ENCODE measurements at regions not wholly inside any gene's neighbourhood (a gene's known extent, or its start where the extent isn't known, plus 50 kb on each side); places are given as distances from the start of the nearest gene placed in this dataset.
"Not testable (repeated sequence)": the region's sequence is repeated elsewhere in the genome, so short reads cannot be mapped to it uniquely, and the experiment has no call there.

DNA sequence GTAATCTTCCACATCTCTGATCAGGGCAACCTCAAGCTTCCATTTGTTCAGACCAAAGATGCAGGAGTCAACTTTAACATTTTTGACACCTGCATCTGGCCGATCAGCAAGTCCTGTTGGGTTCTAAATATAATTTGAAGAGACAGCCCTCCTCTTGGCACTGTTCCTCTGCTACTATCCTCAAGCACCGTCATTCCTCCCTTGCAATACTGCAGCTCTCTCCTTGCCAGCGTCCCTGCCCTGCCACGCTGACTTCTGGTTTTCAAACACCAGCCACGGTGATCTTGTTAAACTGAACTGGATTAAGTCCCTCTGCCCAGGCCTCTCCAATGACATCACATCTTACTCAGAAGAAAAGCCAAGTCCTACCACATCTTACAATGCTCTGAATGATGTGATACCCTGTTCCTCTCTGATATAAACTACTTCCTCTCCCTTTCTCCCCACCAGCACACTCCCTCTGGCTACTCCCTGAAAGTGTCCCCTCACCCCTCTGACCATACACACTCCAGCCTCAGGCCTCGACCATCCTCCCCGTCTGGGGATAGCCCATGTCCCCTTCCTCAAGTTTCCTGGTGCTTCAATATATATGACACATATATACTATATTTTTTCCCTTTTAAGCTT, 310.8 kb upstream of the CHRNA7 start:
- not testable (repeated sequence) for FAIRE-seq; DNase-seq (ENCODE audit: insufficient read length, low spot score)

DNA sequence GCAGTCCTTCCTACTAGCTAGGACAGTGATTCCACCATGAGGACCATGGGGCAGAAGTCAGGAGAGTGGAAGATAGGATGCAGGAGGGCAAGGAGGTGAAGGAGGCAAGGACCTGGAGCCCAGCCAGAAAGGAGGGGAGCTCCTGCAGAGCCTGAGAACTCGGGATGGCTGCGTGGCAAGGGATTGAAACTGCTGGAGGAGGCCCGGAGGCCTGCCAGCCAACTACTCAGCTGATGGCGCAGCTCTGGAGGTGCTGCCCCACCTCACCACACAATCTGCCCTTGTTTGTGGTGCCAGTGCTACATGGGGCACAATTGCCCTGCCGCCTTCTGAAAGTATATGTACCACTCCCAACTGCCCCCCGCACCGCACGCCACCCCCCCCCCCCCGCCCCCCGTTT, 307.3 kb upstream of the CHRNA7 start:
- not testable (repeated sequence) for FAIRE-seq; DNase-seq (ENCODE audit: insufficient read length, low spot score)

DNA sequence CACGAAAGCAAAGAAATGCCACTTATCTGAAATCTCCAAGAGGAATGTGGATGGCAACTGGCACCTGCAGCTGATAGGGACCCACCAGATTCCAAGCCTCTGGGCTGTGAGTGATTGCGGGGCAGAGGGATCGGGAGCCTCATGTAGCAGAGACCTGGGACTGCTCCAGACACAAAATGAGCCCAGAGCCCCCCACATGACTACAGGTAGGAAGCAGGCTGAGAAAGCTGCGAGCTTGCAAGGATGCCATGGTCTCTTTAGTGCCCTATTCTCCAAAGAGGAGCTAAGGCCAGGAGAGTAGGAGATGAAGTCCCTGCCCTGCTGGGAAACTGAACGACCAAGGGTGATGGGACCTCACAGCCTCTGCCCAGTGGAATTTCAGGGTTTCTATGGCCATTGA, 305.4 kb upstream of the CHRNA7 start:
- FAIRE-seq, result not testable (repeated sequence)

DNA sequence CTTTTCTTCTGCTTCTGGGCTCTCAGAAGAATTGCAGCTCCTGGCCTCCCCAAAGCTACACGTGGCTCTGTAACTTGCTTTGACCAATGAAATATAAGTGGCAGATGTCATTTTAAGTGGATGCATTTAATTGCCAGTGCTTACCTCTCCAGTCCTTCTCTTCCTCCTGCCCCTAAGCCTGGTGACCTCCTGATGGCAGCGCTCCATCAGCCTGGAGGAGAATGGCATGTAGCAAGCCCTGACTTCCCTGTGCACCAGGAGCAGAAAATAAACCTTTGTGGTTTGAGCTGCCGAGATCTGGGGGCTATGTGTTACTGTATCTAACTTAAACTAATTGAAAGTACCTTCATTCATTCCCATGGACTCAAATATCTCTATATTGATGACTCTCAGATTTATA, 304.7 kb upstream of the CHRNA7 start:
- not testable (repeated sequence) for DNase-seq (ENCODE audit: insufficient read length, low spot score); FAIRE-seq

More for the DNA sequence above, 305.4 kb upstream of the CHRNA7 start:
- not testable (repeated sequence) for DNase-seq (ENCODE audit: insufficient read length, low spot score)

DNA sequence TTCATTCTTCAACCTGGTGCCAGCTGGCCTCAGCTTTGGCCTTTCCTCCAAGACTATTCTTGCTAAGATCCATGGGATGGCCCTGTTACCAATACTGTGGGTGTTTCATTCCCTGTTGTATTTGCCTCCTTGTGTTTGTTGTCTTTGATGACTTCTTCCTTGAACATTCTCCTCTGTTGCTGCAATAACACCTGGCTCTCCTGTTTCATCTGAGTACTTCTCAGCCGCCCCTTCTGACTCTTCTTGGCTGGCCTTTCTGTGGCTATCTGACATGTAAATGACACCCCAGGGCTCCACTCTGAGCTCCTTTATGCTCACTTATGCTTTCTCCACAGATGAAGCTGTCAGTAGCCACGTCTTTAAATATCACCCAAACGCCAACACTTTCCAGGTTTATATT, 302.7 kb upstream of the CHRNA7 start:
- FAIRE-seq, result no peak
- DNase-seq (ENCODE audit: insufficient read length, low spot score), result no peak
- TF ChIP-seq, protein P1, sequence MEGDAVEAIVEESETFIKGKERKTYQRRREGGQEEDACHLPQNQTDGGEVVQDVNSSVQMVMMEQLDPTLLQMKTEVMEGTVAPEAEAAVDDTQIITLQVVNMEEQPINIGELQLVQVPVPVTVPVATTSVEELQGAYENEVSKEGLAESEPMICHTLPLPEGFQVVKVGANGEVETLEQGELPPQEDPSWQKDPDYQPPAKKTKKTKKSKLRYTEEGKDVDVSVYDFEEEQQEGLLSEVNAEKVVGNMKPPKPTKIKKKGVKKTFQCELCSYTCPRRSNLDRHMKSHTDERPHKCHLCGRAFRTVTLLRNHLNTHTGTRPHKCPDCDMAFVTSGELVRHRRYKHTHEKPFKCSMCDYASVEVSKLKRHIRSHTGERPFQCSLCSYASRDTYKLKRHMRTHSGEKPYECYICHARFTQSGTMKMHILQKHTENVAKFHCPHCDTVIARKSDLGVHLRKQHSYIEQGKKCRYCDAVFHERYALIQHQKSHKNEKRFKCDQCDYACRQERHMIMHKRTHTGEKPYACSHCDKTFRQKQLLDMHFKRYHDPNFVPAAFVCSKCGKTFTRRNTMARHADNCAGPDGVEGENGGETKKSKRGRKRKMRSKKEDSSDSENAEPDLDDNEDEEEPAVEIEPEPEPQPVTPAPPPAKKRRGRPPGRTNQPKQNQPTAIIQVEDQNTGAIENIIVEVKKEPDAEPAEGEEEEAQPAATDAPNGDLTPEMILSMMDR (IDR thresholded peaks at IDR 0.05; ENCODE audit: insufficient read depth, missing control alignments), result no peak

DNA sequence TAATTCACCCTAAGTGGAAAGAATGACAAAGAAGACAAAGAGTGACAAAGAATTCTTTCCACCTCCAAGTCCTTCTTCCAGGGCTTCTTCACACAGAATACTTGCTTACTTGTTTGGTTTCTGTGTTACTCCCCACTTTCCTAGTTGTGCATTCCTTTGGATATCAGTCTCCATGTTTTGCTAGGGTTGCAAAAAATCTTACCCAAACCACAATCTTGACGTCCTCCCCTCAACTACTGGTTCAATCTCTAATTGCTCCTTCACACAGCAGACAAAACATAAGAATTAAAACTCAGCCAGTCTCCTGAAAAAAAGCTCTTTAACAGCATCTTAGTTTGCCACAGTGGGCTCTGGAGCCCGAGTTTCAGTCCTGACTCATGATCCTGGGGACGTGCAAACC, 297.6 kb upstream of the CHRNA7 start:
- DNase-seq (ENCODE audit: insufficient read length, low spot score) (no peak), FAIRE-seq (no peak)
- TF ChIP-seq, protein P1 (IDR thresholded peaks at IDR 0.05; ENCODE audit: insufficient read depth, missing control alignments), result no peak

DNA sequence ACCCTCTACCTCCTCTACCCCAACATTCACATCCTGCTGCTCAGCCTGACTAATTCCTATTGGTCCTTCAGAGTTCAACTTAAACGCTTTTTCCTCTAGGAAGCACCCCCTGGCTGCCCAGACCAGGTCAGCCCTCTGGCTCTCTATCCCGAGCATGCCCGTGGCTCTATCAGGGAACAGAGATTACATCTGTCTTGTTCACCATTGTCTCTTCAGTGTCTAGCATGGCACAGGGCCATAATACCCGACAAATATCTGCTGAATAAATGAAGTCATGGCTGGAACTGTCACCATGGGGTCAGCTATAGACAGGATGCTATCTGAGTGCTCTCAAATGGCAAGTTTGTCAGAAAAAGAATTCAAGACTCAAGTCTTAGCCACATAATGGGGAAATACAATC, 296.9 kb upstream of the CHRNA7 start:
- DNase-seq (ENCODE audit: insufficient read length, low spot score) (no peak), FAIRE-seq (no peak)
- TF ChIP-seq, protein P1 (IDR thresholded peaks at IDR 0.05; ENCODE audit: insufficient read depth, missing control alignments), result no peak

DNA sequence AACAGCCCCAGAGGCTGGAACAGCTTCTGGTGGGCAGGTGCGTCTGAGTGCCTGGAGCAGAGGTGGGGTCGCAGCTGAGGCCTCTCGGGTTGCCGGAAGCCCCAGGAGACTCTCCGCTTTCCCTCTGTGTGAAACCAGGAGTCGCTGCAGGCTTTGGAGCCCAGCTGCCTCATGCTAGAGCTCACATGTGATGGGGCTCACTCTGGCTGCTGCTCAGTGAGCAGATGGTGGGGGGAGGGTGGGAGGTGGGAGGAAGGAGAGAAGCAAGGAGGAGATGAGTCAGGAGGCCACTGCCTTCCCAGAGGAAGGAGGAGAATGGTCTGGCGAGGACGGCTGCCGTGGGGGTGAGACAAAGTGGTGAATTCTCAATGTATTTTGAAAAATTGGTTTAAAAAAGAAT, 290.1 kb upstream of the CHRNA7 start:
- TF ChIP-seq, protein P1 (IDR thresholded peaks at IDR 0.05; ENCODE audit: insufficient read depth, missing control alignments), result no peak
- FAIRE-seq (no peak), DNase-seq (ENCODE audit: insufficient read length, low spot score) (peak; percentile 35)

DNA sequence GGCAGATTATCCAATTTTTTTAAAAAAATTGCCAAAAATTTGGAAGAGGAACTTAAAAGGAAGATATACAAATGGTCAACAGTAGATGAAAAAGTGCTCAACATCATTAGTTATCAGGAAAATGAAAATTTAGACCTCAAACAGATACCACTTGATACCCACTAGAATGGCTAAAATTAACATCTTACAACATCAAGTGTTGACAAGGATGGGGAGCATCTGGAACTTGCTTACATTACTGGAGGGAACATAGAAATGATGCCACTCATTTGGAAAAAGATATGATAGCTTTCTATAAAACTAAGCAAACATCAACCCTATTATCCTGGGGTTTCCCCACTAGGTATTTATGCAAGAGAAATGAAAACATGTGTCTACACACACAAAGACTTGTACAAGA, 284.5 kb upstream of the CHRNA7 start:
- TF ChIP-seq, protein P1 (IDR thresholded peaks at IDR 0.05; ENCODE audit: insufficient read depth, missing control alignments), result no peak
- FAIRE-seq (no peak), DNase-seq (ENCODE audit: insufficient read length, low spot score) (no peak)
